Central memory CD8-positive, alpha-beta T cell (primary cell): ENCODE measurements at regions not wholly inside any gene's neighbourhood (a gene's known extent, or its start where the extent isn't known, plus 50 kb on each side); places are given as distances from the start of the nearest gene placed in this dataset.
"Not testable (repeated sequence)": the region's sequence is repeated elsewhere in the genome, so short reads cannot be mapped to it uniquely, and the experiment has no call there.

Experiments used
- ATAC-seq: fragments of 150-1000 bp; cut with Tn5 transposase; replicated peaks from 2 replicates; pipeline ENCODE4 v1.10.0; 2022; ENCODE audit warnings: mild to moderate bottlenecking, moderate FRiP score, moderate number of reproducible peaks; ENCODE audit not compliant: poor library complexity, severe bottlenecking; ENCODE audit errors: extremely low read depth
- DNase-seq, 2 donors: peaks; one replicate each; pipeline ENCODE4 v3.0.0; 2021; ENCODE audit warnings: low spot score in 2 of 2
- H3K27ac Mint-ChIP-seq: one replicate; pipeline ENCODE4 v1.8.0; 2022; ENCODE audit warnings: low read depth, mild to moderate bottlenecking, moderate library complexity, mixed read lengths
- H3K27me3 Mint-ChIP-seq: one replicate; pipeline ENCODE4 v1.8.0; 2022; ENCODE audit warnings: mixed read lengths
- H3K36me3 Mint-ChIP-seq: one replicate; pipeline ENCODE4 v1.8.0; 2022; ENCODE audit warnings: mild to moderate bottlenecking, moderate library complexity, mixed read lengths; ENCODE audit not compliant: insufficient read depth
- H3K4me1 Mint-ChIP-seq: one replicate; pipeline ENCODE4 v1.8.0; 2022; ENCODE audit warnings: mixed read lengths
- H3K4me3 Mint-ChIP-seq: one replicate; pipeline ENCODE4 v1.8.0; 2022; ENCODE audit warnings: mild to moderate bottlenecking, moderate library complexity, mixed read lengths
- H3K9me3 Mint-ChIP-seq: one replicate; pipeline ENCODE4 v1.8.0; 2022; ENCODE audit warnings: mixed read lengths

- Mint-ChIP-seq H3K36me3 (no peaks in the 10 kb centered on the region), H3K4me1 (peaks cover 3% of the 10 kb centered on the region), H3K4me3 (no peak overlapping the region), H3K27ac (no peak overlapping the region), H3K27me3 (no peaks in the 10 kb centered on the region), H3K9me3 (peaks cover 1% of the 10 kb centered on the region)
- DNase-seq = no peak
- ATAC-seq = no peak
These were observed 66.6 kb downstream of the TNFAIP3 start for GRCh38 chr6:137933696-137934095.

GRCh38 chr6:137936798-137937197, 69.7 kb downstream of the TNFAIP3 start:
- H3K9me3 Mint-ChIP-seq = peaks cover 6% of the 10 kb centered on the region
- H3K27ac Mint-ChIP-seq = no peak overlapping the region
- no peaks in the 10 kb centered on the region for H3K27me3 Mint-ChIP-seq
- ATAC-seq (no peak), DNase-seq (no peak)
- no peak overlapping the region for H3K4me3 Mint-ChIP-seq
- no peaks in the 10 kb centered on the region for H3K36me3 Mint-ChIP-seq
- H3K4me1 Mint-ChIP-seq = peaks cover 16% of the 10 kb centered on the region

- Mint-ChIP-seq H3K36me3 (no peaks in the 10 kb centered on the region), H3K27ac (no peak overlapping the region), H3K27me3 (no peaks in the 10 kb centered on the region), H3K9me3 (peaks cover 6% of the 10 kb centered on the region), H3K4me1 (peaks cover 16% of the 10 kb centered on the region), H3K4me3 (no peak overlapping the region)
- DNase-seq (no peak), ATAC-seq (no peak)
These were observed 70.8 kb downstream of the TNFAIP3 start for GRCh38 chr6:137937834-137938233.

GRCh38 chr6:137938770-137939379, 71.8 kb downstream of the TNFAIP3 start:
- ATAC-seq (no peak), DNase-seq (no peak)
- Mint-ChIP-seq H3K4me3 (no peak overlapping the region), H3K9me3 (peaks cover 6% of the 10 kb centered on the region), H3K4me1 (peaks cover 16% of the 10 kb centered on the region), H3K27ac (no peak overlapping the region), H3K36me3 (no peaks in the 10 kb centered on the region), H3K27me3 (no peaks in the 10 kb centered on the region)

- Mint-ChIP-seq H3K27me3 (no peaks in the 10 kb centered on the region), H3K36me3 (no peaks in the 10 kb centered on the region), H3K4me3 (no peak overlapping the region), H3K27ac (no peak overlapping the region), H3K9me3 (peaks cover 6% of the 10 kb centered on the region), H3K4me1 (peaks cover 21% of the 10 kb centered on the region)
- ATAC-seq (no peak), DNase-seq (no peak)
These were observed 74.9 kb downstream of the TNFAIP3 start for GRCh38 chr6:137941995-137942394.

- H3K4me1 Mint-ChIP-seq = peaks cover 21% of the 10 kb centered on the region
- no peaks in the 10 kb centered on the region for H3K27me3 Mint-ChIP-seq
- no peaks in the 10 kb centered on the region for H3K36me3 Mint-ChIP-seq
- no peak overlapping the region for H3K27ac Mint-ChIP-seq
- peaks cover 6% of the 10 kb centered on the region for H3K9me3 Mint-ChIP-seq
- ATAC-seq (no peak), DNase-seq (no peak)
- H3K4me3 Mint-ChIP-seq = no peak overlapping the region
These were observed 75.7 kb downstream of the TNFAIP3 start for GRCh38 chr6:137942736-137943135.

- not testable (repeated sequence) for H3K4me3 Mint-ChIP-seq, H3K36me3 Mint-ChIP-seq, DNase-seq, H3K27ac Mint-ChIP-seq, H3K9me3 Mint-ChIP-seq, ATAC-seq, H3K27me3 Mint-ChIP-seq
- peaks cover 17% of the 10 kb centered on the region for H3K4me1 Mint-ChIP-seq
These were observed 77.3 kb downstream of the TNFAIP3 start for GRCh38 chr6:137944381-137944780.

GRCh38 chr6:137944793-137945498, 77.9 kb downstream of the TNFAIP3 start:
- DNase-seq = no peak
- peak; percentile 69 for ATAC-seq
- H3K27ac Mint-ChIP-seq = no peak overlapping the region
- no peak overlapping the region for H3K4me3 Mint-ChIP-seq
- peaks cover 19% of the 10 kb centered on the region for H3K4me1 Mint-ChIP-seq
- no peaks in the 10 kb centered on the region for H3K27me3 Mint-ChIP-seq
- no peaks in the 10 kb centered on the region for H3K9me3 Mint-ChIP-seq
- no peaks in the 10 kb centered on the region for H3K36me3 Mint-ChIP-seq

GRCh38 chr6:137949686-137950390, 82.8 kb downstream of the TNFAIP3 start:
- Mint-ChIP-seq H3K4me3 (no peak overlapping the region), H3K4me1 (peaks cover 24% of the 10 kb centered on the region), H3K27me3 (no peaks in the 10 kb centered on the region), H3K27ac (peak overlapping the region; percentile 40), H3K36me3 (no peaks in the 10 kb centered on the region), H3K9me3 (no peaks in the 10 kb centered on the region)
- DNase-seq (no peak), ATAC-seq (peak; percentile 62)

GRCh38 chr6:137950581-137950980, 83.5 kb downstream of the TNFAIP3 start:
- peaks cover 20% of the 10 kb centered on the region for H3K4me1 Mint-ChIP-seq
- H3K9me3 Mint-ChIP-seq = no peaks in the 10 kb centered on the region
- H3K36me3 Mint-ChIP-seq = no peaks in the 10 kb centered on the region
- H3K4me3 Mint-ChIP-seq = no peak overlapping the region
- DNase-seq (no peak), ATAC-seq (no peak)
- peak overlapping the region; percentile 40 for H3K27ac Mint-ChIP-seq
- H3K27me3 Mint-ChIP-seq = no peaks in the 10 kb centered on the region

GRCh38 chr6:137951064-137951597, 84.1 kb downstream of the TNFAIP3 start:
- Mint-ChIP-seq H3K9me3 (no peaks in the 10 kb centered on the region), H3K36me3 (no peaks in the 10 kb centered on the region), H3K27ac (no peak overlapping the region), H3K27me3 (no peaks in the 10 kb centered on the region), H3K4me1 (peaks cover 20% of the 10 kb centered on the region), H3K4me3 (no peak overlapping the region)
- DNase-seq (no peak), ATAC-seq (no peak)

GRCh38 chr6:137952247-137952646, 85.2 kb downstream of the TNFAIP3 start:
- Mint-ChIP-seq H3K27me3 (no peaks in the 10 kb centered on the region), H3K4me3 (no peak overlapping the region), H3K27ac (no peak overlapping the region), H3K4me1 (peaks cover 20% of the 10 kb centered on the region), H3K9me3 (no peaks in the 10 kb centered on the region), H3K36me3 (no peaks in the 10 kb centered on the region)
- ATAC-seq = no peak
- no peak for DNase-seq

- no peaks in the 10 kb centered on the region for H3K36me3 Mint-ChIP-seq
- no peaks in the 10 kb centered on the region for H3K9me3 Mint-ChIP-seq
- DNase-seq = no peak
- H3K4me3 Mint-ChIP-seq = no peak overlapping the region
- H3K27ac Mint-ChIP-seq = peak overlapping the region; percentile 8
- H3K27me3 Mint-ChIP-seq = no peaks in the 10 kb centered on the region
- peaks cover 20% of the 10 kb centered on the region for H3K4me1 Mint-ChIP-seq
- ATAC-seq = no peak
These were observed 86.7 kb downstream of the TNFAIP3 start for GRCh38 chr6:137953761-137954160.
